Suprapubic skin (tissue), 4 donors: ENCODE measurements at regions not wholly inside any gene's neighbourhood (a gene's known extent, or its start where the extent isn't known, plus 50 kb on each side); places are given as distances from the start of the nearest gene placed in this dataset.

Experiments
- CTCF ChIP-seq, 2 donors: fragments of 200-600 bp in 1 of 2; fragments of 450-650 bp in 1 of 2; sonication (generic) in 1 of 2; IDR thresholded peaks; one replicate each; pipeline ENCODE4 v1.5.1; 2016 to 2019; ENCODE audit warnings: antibody characterized with exemption in 2 of 2, mild to moderate bottlenecking in 1 of 2, moderate library complexity in 1 of 2
- POLR2A ChIP-seq, 2 donors: fragments of 450-650 bp; IDR thresholded peaks; one replicate each; pipeline ENCODE4 v1.6.1; 2017; ENCODE audit warnings: antibody characterized with exemption in 2 of 2, mild to moderate bottlenecking in 2 of 2, moderate library complexity in 2 of 2
- POLR2AphosphoS5 ChIP-seq, 3 donors: sonication (generic); formaldehyde crosslinking; IDR thresholded peaks; one replicate each; pipeline ENCODE4 v1.6.1; 2017; ENCODE audit warnings: antibody characterized with exemption in 3 of 3

- no peak for TF ChIP-seq CTCF (IDR thresholded peaks at IDR 0.05)
- no peak for TF ChIP-seq POLR2A (IDR thresholded peaks at IDR 0.05)
- TF ChIP-seq POLR2AphosphoS5 (IDR thresholded peaks at IDR 0.05) = no peak
These were observed 616.6 kb downstream of the CCER1 start for GRCh38 chr12:90338365-90338764.
